Adrenal gland (tissue), 5 donors: ENCODE measurements at regions not wholly inside any gene's neighbourhood (a gene's known extent, or its start where the extent isn't known, plus 50 kb on each side); places are given as distances from the start of the nearest gene placed in this dataset.

Experiments used
- CTCF ChIP-seq, 6 experiments: fragments of 450-650 bp in 4 of 6; fragments of 200-600 bp in 2 of 6; sonication (generic) in 1 of 6; IDR thresholded peaks; 1 replicate in 5 of 6; 2 replicates in 1 of 6; pipeline versions ENCODE4 v1.5.1 to v1.8.0; 2016 to 2021; ENCODE audit warnings: antibody characterized with exemption in 6 of 6, mild to moderate bottlenecking in 2 of 6, moderate library complexity in 1 of 6
- POLR2A ChIP-seq, 2 donors: fragments of 450-650 bp; IDR thresholded peaks; one replicate each; pipeline ENCODE4 v1.6.1; 2017; ENCODE audit warnings: antibody characterized with exemption in 2 of 2, mild to moderate bottlenecking in 2 of 2, moderate library complexity in 1 of 2
- donor health status: DM: no; HTN: no; CAD: no.

GRCh38 chr13:21822029-21822428 is 151.2 kb downstream of the FGF9 start:
- no peak for TF ChIP-seq CTCF (IDR thresholded peaks at IDR 0.05)
- TF ChIP-seq POLR2A (IDR thresholded peaks at IDR 0.05): no peak
